ENCODE measurements at regions not wholly inside any gene's neighbourhood (a gene's known extent, or its start where the extent isn't known, plus 50 kb on each side); places are given as distances from the start of the nearest gene placed in this dataset.

DNA sequence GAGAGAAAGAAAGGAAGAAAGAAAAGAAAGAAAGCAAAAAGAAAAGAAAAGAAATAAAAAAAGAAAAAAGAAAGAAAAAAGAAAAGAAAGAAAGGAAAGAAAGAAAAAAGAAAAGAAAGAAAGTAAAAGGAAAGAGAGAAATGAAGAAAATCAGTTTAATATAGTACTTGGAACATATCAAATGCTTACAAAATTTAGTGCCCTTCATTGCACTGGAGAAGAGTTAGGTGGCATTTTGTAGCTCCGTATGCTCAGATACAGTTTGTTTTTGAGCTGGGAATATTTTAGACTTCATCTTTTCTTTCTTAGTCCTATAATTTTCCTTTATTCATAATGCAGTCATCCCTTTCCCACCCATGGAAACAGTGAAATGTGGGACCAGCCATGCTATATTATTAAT, 56.2 kb upstream of the APP start:
- Histone ChIP-seq H3K79me2 (ENCODE audit: control insufficient read depth, insufficient read depth, low read length) (no peaks in the 10 kb centered on the region), H3K4me2 (ENCODE audit: extremely low read depth, insufficient read depth, low read length) (no peak overlapping the region), H3K36me3 (ENCODE audit: control insufficient read depth, insufficient read depth, low read length) (no peaks in the 10 kb centered on the region), H3K27ac (ENCODE audit: insufficient read depth, low read length) (no peak overlapping the region), H4K20me1 (ENCODE audit: control insufficient read depth, extremely low read depth, insufficient read depth, low read length) (no peaks in the 10 kb centered on the region), H2AFZ (ENCODE audit: low read length) (no peak overlapping the region), H3K9ac (ENCODE audit: insufficient read depth, low read length) (no peak overlapping the region), H3K27me3 (ENCODE audit: control insufficient read depth, insufficient read depth, low read length) (no peaks in the 10 kb centered on the region), H3K9me3 (ENCODE audit: control insufficient read depth, insufficient read depth, low read depth, low read length) (no peaks in the 10 kb centered on the region), H3K4me1 (ENCODE audit: control insufficient read depth, extremely low read depth, insufficient read depth, low read length) (no peaks in the 10 kb centered on the region), H3K4me3 (replicated peaks in 1 of 4; ENCODE audit: control extremely low read depth in 1 of 4, insufficient read depth in 1 of 4, low read depth in 3 of 4, low read length in 4 of 4) (no peak overlapping the region)
- TF ChIP-seq, protein P1, sequence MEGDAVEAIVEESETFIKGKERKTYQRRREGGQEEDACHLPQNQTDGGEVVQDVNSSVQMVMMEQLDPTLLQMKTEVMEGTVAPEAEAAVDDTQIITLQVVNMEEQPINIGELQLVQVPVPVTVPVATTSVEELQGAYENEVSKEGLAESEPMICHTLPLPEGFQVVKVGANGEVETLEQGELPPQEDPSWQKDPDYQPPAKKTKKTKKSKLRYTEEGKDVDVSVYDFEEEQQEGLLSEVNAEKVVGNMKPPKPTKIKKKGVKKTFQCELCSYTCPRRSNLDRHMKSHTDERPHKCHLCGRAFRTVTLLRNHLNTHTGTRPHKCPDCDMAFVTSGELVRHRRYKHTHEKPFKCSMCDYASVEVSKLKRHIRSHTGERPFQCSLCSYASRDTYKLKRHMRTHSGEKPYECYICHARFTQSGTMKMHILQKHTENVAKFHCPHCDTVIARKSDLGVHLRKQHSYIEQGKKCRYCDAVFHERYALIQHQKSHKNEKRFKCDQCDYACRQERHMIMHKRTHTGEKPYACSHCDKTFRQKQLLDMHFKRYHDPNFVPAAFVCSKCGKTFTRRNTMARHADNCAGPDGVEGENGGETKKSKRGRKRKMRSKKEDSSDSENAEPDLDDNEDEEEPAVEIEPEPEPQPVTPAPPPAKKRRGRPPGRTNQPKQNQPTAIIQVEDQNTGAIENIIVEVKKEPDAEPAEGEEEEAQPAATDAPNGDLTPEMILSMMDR (conservative IDR thresholded peaks at IDR 0.05 in 1 of 2, IDR thresholded peaks at IDR 0.05 in 1 of 2; ENCODE audit: low read depth in 1 of 2, low read length in 2 of 2): no peak
- TF ChIP-seq EZH2 (IDR thresholded peaks at IDR 0.05; ENCODE audit: low read length, missing control alignments): no peak
- DNase-seq (ENCODE audit: low read depth in 2 of 2): no peak

DNA sequence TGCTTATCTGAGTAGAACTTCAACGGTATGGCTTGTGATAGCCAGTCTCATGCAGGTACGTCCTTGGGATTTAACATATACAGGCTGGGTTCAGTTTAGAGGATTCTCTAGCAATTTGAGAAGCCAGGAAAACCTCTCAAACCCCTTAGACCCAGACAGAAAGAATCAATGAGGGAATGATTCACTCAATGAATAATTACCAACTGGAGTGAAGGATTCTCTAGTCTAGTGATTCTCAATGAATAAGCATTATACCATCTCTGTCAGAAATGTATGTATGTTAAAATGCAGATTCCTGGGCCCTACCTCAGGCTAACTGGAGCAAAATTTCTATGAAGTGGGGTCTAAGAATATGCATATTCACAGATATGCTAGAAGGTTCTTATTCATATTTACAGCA, 54.5 kb upstream of the APP start:
- Histone ChIP-seq H3K9ac (ENCODE audit: insufficient read depth, low read length) (no peak overlapping the region), H3K4me1 (ENCODE audit: control insufficient read depth, extremely low read depth, insufficient read depth, low read length) (no peaks in the 10 kb centered on the region), H3K79me2 (ENCODE audit: control insufficient read depth, insufficient read depth, low read length) (no peaks in the 10 kb centered on the region), H2AFZ (ENCODE audit: low read length) (no peak overlapping the region), H3K27ac (ENCODE audit: insufficient read depth, low read length) (no peak overlapping the region), H3K36me3 (ENCODE audit: control insufficient read depth, insufficient read depth, low read length) (no peaks in the 10 kb centered on the region), H3K4me3 (replicated peaks in 1 of 4; ENCODE audit: control extremely low read depth in 1 of 4, insufficient read depth in 1 of 4, low read depth in 3 of 4, low read length in 4 of 4) (no peak overlapping the region), H3K4me2 (ENCODE audit: extremely low read depth, insufficient read depth, low read length) (no peak overlapping the region), H3K9me3 (ENCODE audit: control insufficient read depth, insufficient read depth, low read depth, low read length) (no peaks in the 10 kb centered on the region), H3K27me3 (ENCODE audit: control insufficient read depth, insufficient read depth, low read length) (no peaks in the 10 kb centered on the region), H4K20me1 (ENCODE audit: control insufficient read depth, extremely low read depth, insufficient read depth, low read length) (no peaks in the 10 kb centered on the region)
- TF ChIP-seq, protein P1 (conservative IDR thresholded peaks at IDR 0.05 in 1 of 2, IDR thresholded peaks at IDR 0.05 in 1 of 2; ENCODE audit: low read depth in 1 of 2, low read length in 2 of 2): no peak
- no peak for TF ChIP-seq EZH2 (IDR thresholded peaks at IDR 0.05; ENCODE audit: low read length, missing control alignments)
- no peak for DNase-seq (ENCODE audit: low read depth in 2 of 2)

DNA sequence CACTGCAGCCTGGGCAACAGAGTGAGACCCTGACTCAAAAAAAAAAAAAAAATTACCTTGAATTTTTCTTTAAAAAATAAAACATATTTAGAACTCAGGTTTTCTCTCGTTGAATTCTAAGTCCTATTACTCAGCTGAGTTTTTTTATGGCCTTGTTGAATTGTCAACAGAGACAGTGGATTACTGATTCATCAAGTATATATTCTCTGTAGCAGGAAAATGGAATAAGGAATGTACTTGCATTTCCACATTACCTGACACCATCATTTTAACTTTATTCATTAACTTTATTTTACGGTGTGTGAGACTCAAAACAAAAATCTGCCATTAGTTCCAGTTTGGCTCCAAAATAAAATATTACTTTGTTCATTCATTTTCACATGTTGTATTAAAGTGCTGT, 53.8 kb upstream of the APP start:
- no peaks in the 10 kb centered on the region for H3K36me3 ChIP-seq (ENCODE audit: control insufficient read depth, insufficient read depth, low read length)
- H3K27me3 ChIP-seq (ENCODE audit: control insufficient read depth, insufficient read depth, low read length): no peaks in the 10 kb centered on the region
- DNase-seq (ENCODE audit: low read depth in 2 of 2): no peak
- H3K79me2 ChIP-seq (ENCODE audit: control insufficient read depth, insufficient read depth, low read length): no peaks in the 10 kb centered on the region
- H3K27ac ChIP-seq (ENCODE audit: insufficient read depth, low read length): no peak overlapping the region
- no peaks in the 10 kb centered on the region for H3K4me1 ChIP-seq (ENCODE audit: control insufficient read depth, extremely low read depth, insufficient read depth, low read length)
- no peak overlapping the region for H3K9ac ChIP-seq (ENCODE audit: insufficient read depth, low read length)
- H3K4me2 ChIP-seq (ENCODE audit: extremely low read depth, insufficient read depth, low read length): no peak overlapping the region
- H2AFZ ChIP-seq (ENCODE audit: low read length): no peak overlapping the region
- no peaks in the 10 kb centered on the region for H4K20me1 ChIP-seq (ENCODE audit: control insufficient read depth, extremely low read depth, insufficient read depth, low read length)
- H3K9me3 ChIP-seq (ENCODE audit: control insufficient read depth, insufficient read depth, low read depth, low read length): no peaks in the 10 kb centered on the region
- no peak for TF ChIP-seq EZH2 (IDR thresholded peaks at IDR 0.05; ENCODE audit: low read length, missing control alignments)
- TF ChIP-seq, protein P1 (conservative IDR thresholded peaks at IDR 0.05 in 1 of 2, IDR thresholded peaks at IDR 0.05 in 1 of 2; ENCODE audit: low read depth in 1 of 2, low read length in 2 of 2): no peak
- no peak overlapping the region for H3K4me3 ChIP-seq (replicated peaks in 1 of 4; ENCODE audit: control extremely low read depth in 1 of 4, insufficient read depth in 1 of 4, low read depth in 3 of 4, low read length in 4 of 4)

Data from fibroblast of lung (primary cell).